ENCODE measurements at regions not wholly inside any gene's neighbourhood (a gene's known extent, or its start where the extent isn't known, plus 50 kb on each side); places are given as distances from the start of the nearest gene placed in this dataset.

DNA sequence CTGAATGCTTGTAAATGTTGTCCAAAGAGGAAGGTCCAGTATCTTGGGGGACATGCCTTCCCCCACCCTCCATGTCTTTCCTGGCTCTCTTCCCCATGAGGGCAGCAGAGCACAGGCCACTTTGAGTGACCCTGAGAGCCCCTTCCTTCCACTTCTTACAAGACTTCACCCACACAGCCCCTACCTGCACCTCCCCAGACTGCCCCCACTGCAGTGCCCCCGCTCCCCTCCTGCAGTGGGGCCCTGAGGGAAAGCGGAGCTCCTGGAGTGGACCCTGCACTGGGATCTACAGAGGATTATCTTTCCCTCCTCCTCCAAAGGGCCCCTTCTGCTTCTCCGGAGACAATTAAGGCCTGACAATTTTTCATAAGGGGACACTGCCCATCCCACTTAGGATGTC is 326.8 kb downstream of the TCERG1L start:
- H3K9ac ChIP-seq (ENCODE audit: low read depth, low read length, poor library complexity, severe bottlenecking): no peak overlapping the region
- H3K36me3 ChIP-seq (ENCODE audit: insufficient read depth, low read length): no peaks in the 10 kb centered on the region
- no peak overlapping the region for H2AFZ ChIP-seq (ENCODE audit: low read length)
- H3K9me2 ChIP-seq (replicated peaks; ENCODE audit: low read depth, low read length): no peaks in the 10 kb centered on the region
- H4K20me1 ChIP-seq (ENCODE audit: insufficient read depth, low read length, poor library complexity, severe bottlenecking): no peaks in the 10 kb centered on the region
- H3K4me3 ChIP-seq (ENCODE audit: low read length, poor library complexity, severe bottlenecking): no peak overlapping the region
- no peak overlapping the region for H3K4me2 ChIP-seq (ENCODE audit: low read depth, low read length, poor library complexity, severe bottlenecking)
- H3K27me3 ChIP-seq (ENCODE audit: insufficient read depth, low read length, poor library complexity, severe bottlenecking): no peaks in the 10 kb centered on the region
- peaks cover 7% of the 10 kb centered on the region; the same call in 1 of the 2 replicates for H3K9me3 ChIP-seq (ENCODE audit: insufficient read depth, low read depth, low read length)
- H3K4me1 ChIP-seq (ENCODE audit: insufficient read depth, low read length, poor library complexity, severe bottlenecking): no peaks in the 10 kb centered on the region
- H3K79me2 ChIP-seq (ENCODE audit: insufficient read depth, low read length): no peaks in the 10 kb centered on the region
- TF ChIP-seq, protein P1, sequence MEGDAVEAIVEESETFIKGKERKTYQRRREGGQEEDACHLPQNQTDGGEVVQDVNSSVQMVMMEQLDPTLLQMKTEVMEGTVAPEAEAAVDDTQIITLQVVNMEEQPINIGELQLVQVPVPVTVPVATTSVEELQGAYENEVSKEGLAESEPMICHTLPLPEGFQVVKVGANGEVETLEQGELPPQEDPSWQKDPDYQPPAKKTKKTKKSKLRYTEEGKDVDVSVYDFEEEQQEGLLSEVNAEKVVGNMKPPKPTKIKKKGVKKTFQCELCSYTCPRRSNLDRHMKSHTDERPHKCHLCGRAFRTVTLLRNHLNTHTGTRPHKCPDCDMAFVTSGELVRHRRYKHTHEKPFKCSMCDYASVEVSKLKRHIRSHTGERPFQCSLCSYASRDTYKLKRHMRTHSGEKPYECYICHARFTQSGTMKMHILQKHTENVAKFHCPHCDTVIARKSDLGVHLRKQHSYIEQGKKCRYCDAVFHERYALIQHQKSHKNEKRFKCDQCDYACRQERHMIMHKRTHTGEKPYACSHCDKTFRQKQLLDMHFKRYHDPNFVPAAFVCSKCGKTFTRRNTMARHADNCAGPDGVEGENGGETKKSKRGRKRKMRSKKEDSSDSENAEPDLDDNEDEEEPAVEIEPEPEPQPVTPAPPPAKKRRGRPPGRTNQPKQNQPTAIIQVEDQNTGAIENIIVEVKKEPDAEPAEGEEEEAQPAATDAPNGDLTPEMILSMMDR (conservative IDR thresholded peaks at IDR 0.05; ENCODE audit: low read length): no peak
- no peak for TF ChIP-seq EZH2phosphoT487 (IDR thresholded peaks at IDR 0.05; ENCODE audit: borderline replicate concordance)
- no peaks in the 10 kb centered on the region for H3F3A ChIP-seq (ENCODE audit: low read depth)

DNA sequence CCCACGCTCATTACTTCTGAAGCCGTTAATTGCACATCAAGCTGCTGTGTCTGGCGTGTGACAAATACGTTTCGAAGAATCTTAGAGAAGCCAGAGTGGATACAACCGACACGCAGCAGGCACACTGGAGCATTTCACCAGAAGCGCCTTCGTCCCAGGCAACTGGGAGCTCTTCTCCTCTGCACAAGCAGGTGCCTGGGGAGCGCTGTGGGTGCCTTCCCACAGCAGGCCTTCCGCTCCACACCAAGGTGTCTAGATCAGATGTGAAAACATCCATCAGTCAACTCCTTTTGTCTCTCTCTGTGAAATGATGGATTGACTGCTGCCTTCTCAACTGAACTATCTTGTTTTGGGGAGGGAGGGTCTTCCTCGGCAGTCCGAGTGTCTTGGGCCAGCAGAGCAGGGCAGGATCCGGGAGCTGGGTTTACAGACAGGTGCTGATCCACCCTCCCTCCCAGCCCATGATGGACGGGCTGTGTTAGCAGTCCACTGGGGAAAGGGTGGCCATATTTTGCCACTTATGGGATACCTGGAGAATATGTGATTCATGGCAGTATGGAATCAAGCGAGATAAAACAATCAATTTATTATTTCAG is 326.3 kb downstream of the TCERG1L start:
- Histone ChIP-seq H3K4me3 (ENCODE audit: low read length, poor library complexity, severe bottlenecking) (no peak overlapping the region), H4K20me1 (ENCODE audit: insufficient read depth, low read length, poor library complexity, severe bottlenecking) (no peaks in the 10 kb centered on the region), H3K9me2 (replicated peaks; ENCODE audit: low read depth, low read length) (no peaks in the 10 kb centered on the region), H3K79me2 (ENCODE audit: insufficient read depth, low read length) (no peaks in the 10 kb centered on the region), H3K27me3 (ENCODE audit: insufficient read depth, low read length, poor library complexity, severe bottlenecking) (no peaks in the 10 kb centered on the region), H3K4me1 (ENCODE audit: insufficient read depth, low read length, poor library complexity, severe bottlenecking) (no peaks in the 10 kb centered on the region), H3K9me3 (ENCODE audit: insufficient read depth, low read depth, low read length) (peaks cover 4% of the 10 kb centered on the region; the same call in 1 of the 2 replicates), H3K4me2 (ENCODE audit: low read depth, low read length, poor library complexity, severe bottlenecking) (no peak overlapping the region), H2AFZ (ENCODE audit: low read length) (no peak overlapping the region), H3K36me3 (ENCODE audit: insufficient read depth, low read length) (no peaks in the 10 kb centered on the region), H3F3A (ENCODE audit: low read depth) (no peaks in the 10 kb centered on the region), H3K9ac (ENCODE audit: low read depth, low read length, poor library complexity, severe bottlenecking) (no peak overlapping the region)
- TF ChIP-seq, protein P1 (conservative IDR thresholded peaks at IDR 0.05; ENCODE audit: low read length): no peak
- no peak for TF ChIP-seq EZH2phosphoT487 (IDR thresholded peaks at IDR 0.05; ENCODE audit: borderline replicate concordance)

DNA sequence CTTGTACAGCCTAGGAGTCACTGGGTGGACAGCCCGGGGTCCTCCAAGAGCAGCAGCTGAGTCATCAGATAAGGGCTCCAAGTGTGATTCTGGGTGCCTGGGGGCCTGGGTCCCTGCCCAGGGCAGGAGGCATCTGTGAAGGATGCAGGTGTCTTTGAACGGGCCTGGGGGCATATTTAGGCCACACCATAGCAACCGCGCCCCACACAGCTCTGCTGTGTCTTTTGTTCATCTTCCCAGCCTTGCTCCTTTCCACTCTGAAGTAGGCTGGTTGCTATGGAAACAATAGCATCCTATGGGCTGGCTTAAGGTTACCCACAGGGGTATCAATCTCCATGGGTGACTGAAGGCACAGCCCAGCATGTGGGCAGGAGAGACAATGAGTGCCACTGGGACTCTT is 324.7 kb downstream of the TCERG1L start:
- H3K9ac ChIP-seq (ENCODE audit: low read depth, low read length, poor library complexity, severe bottlenecking): no peak overlapping the region
- H3K4me2 ChIP-seq (ENCODE audit: low read depth, low read length, poor library complexity, severe bottlenecking): no peak overlapping the region
- no peaks in the 10 kb centered on the region for H3F3A ChIP-seq (ENCODE audit: low read depth)
- no peaks in the 10 kb centered on the region for H3K4me1 ChIP-seq (ENCODE audit: insufficient read depth, low read length, poor library complexity, severe bottlenecking)
- H3K79me2 ChIP-seq (ENCODE audit: insufficient read depth, low read length): no peaks in the 10 kb centered on the region
- no peaks in the 10 kb centered on the region for H3K9me2 ChIP-seq (replicated peaks; ENCODE audit: low read depth, low read length)
- H4K20me1 ChIP-seq (ENCODE audit: insufficient read depth, low read length, poor library complexity, severe bottlenecking): no peaks in the 10 kb centered on the region
- no peak overlapping the region for H3K4me3 ChIP-seq (ENCODE audit: low read length, poor library complexity, severe bottlenecking)
- peaks cover 4% of the 10 kb centered on the region; the same call in 1 of the 2 replicates for H3K9me3 ChIP-seq (ENCODE audit: insufficient read depth, low read depth, low read length)
- no peaks in the 10 kb centered on the region for H3K36me3 ChIP-seq (ENCODE audit: insufficient read depth, low read length)
- H3K27me3 ChIP-seq (ENCODE audit: insufficient read depth, low read length, poor library complexity, severe bottlenecking): no peaks in the 10 kb centered on the region
- no peak overlapping the region for H2AFZ ChIP-seq (ENCODE audit: low read length)
- no peak for TF ChIP-seq EZH2phosphoT487 (IDR thresholded peaks at IDR 0.05; ENCODE audit: borderline replicate concordance)
- TF ChIP-seq, protein P1 (conservative IDR thresholded peaks at IDR 0.05; ENCODE audit: low read length): no peak
